ENCODE measurements at regions not wholly inside any gene's neighbourhood (a gene's known extent, or its start where the extent isn't known, plus 50 kb on each side); places are given as distances from the start of the nearest gene placed in this dataset.

DNA sequence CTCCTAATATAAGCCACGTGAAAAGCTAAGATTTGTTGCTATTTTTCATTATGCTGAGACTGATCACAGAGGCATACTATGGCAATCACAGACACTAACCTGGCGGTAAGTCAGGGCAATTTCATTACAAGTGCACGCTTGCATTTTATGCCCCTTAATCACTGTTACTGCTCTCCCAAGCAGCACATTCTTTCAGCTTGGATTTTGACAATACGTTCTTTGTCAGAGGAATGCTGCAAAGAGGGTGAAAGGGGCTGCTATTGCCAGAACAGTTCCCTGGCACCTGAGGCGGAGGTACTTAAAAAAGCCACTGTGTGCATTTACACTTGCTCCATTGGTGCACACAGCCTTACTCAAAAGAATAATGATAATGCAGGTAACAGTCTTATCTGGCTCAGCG, 346.6 kb downstream of the RFC3 start (continued):
- no peak for TF ChIP-seq CTCF (conservative IDR thresholded peaks at IDR 0.05; ENCODE audit: low read depth, low read length)

DNA sequence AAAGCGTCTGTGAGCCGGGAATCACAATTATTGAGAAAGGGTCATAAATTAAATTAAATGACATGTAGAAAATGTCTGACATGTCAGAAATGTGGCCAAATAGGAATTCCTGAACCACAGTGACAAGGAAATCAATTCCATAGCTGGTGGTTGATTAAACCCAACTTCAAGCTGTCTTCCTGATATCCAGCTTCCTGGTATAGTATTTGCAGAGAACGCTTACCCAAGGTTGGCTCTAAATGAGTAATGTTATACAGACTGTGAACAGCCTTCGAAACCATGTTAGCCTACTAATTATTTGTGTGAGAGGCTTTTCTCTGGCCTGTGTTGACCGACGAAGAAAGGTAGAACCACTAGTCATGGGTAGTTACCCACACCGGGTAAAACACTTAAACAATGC, 347.2 kb downstream of the RFC3 start:
- H4K91ac ChIP-seq (ENCODE audit: insufficient read depth, low read depth, low read length): no peak overlapping the region
- no peaks in the 10 kb centered on the region for H3K79me1 ChIP-seq (ENCODE audit: low read depth in 1 of 2, low read length in 2 of 2)
- ChIA-PET CTCF (no interaction called here), POLR2A (ENCODE audit: unreplicated experiment) (no interaction called here)
- in situ Hi-C loops (cut with MboI; ENCODE audit: low sequenced_read_pairs): no loop called here
- H3K4ac ChIP-seq (ENCODE audit: low read depth, low read length): no peak overlapping the region
- H2BK20ac ChIP-seq (ENCODE audit: low read depth, low read length): no peak overlapping the region
- H4K5ac ChIP-seq (ENCODE audit: low read depth, low read length): no peak overlapping the region
- H3K9ac ChIP-seq (ENCODE audit: low read depth, low read length): no peak overlapping the region
- no peak overlapping the region for H3K18ac ChIP-seq (ENCODE audit: low read depth, low read length)
- peaks cover 6% of the 10 kb centered on the region; the same call in 1 of the 2 replicates for H3K4me1 ChIP-seq (ENCODE audit: control insufficient read depth, insufficient read depth, low read length)
- no peak overlapping the region for H4K8ac ChIP-seq (ENCODE audit: low read depth in 2 of 2, low read length in 2 of 2)
- DNase-seq (no peak), ATAC-seq (ENCODE audit: low read depth) (no peak)
- WGBS, 2 experiments (ENCODE audit: extremely low coverage in 2 of 2, insufficient read length in 1 of 2): no CpG with 5 or more reads among the region's 7 CpGs
- H3K27ac ChIP-seq (ENCODE audit: insufficient read depth, low read length): no peak overlapping the region
- no peaks in the 10 kb centered on the region for H3K9me1 ChIP-seq (ENCODE audit: insufficient read depth, low read length)
- no peaks in the 10 kb centered on the region for H3K9me3 ChIP-seq (ENCODE audit: control insufficient read depth, insufficient read depth, low read length)
- H3K36me3 ChIP-seq (ENCODE audit: control insufficient read depth, insufficient read depth, low read length): no peaks in the 10 kb centered on the region
- dilution Hi-C loops (cut with HindIII; ENCODE audit: low sequenced_read_pairs, unreplicated experiment): no loop called here
- no peak overlapping the region for H2AK5ac ChIP-seq (ENCODE audit: low read depth, low read length)
- no TSS peak for BruUV-seq (replicated peaks)
- no peak overlapping the region for H3K23ac ChIP-seq (ENCODE audit: low read depth, low read length)
- H3K4me3 ChIP-seq (ENCODE audit: insufficient read depth, low read depth, low read length): no peak overlapping the region
- no peak overlapping the region for H2BK15ac ChIP-seq (ENCODE audit: low read depth, low read length)
- H2AFZ ChIP-seq (replicated peaks; ENCODE audit: low read length, poor library complexity): no peak overlapping the region
- intact Hi-C loops (cut with micrococcal nuclease): no loop called here
- H3K4me2 ChIP-seq (ENCODE audit: low read depth, low read length): no peak overlapping the region
- no peak overlapping the region for H2BK120ac ChIP-seq (ENCODE audit: low read depth, low read length)
- no peaks in the 10 kb centered on the region for H4K20me1 ChIP-seq (ENCODE audit: insufficient read depth, low read length)
- H2BK5ac ChIP-seq (ENCODE audit: low read depth, low read length, poor library complexity, severe bottlenecking): no peak overlapping the region
- no peak overlapping the region for H3K14ac ChIP-seq (replicated peaks; ENCODE audit: low read depth, low read length)
- H2AK9ac ChIP-seq (replicated peaks; ENCODE audit: low read depth, low read length, poor library complexity): no peak overlapping the region
- no peak overlapping the region for H3K56ac ChIP-seq (ENCODE audit: extremely low read depth, insufficient read depth, low read length)
- no peaks in the 10 kb centered on the region for H3K27me3 ChIP-seq (ENCODE audit: control insufficient read depth, insufficient read depth, low read length)
- TF ChIP-seq NFE2L2 (IDR thresholded peaks at IDR 0.05; ENCODE audit: low read depth, low read length) (no peak), CEBPB (IDR thresholded peaks at IDR 0.05; ENCODE audit: low read depth, low read length) (no peak), MAZ (IDR thresholded peaks at IDR 0.05; ENCODE audit: borderline replicate concordance, low read depth, low read length) (no peak), RCOR1 (IDR thresholded peaks at IDR 0.05; ENCODE audit: insufficient replicate concordance, low read length) (no peak), SMC3 (IDR thresholded peaks at IDR 0.05; ENCODE audit: low read depth, low read length) (no peak), POLR2A (IDR thresholded peaks at IDR 0.05; ENCODE audit: low read depth, low read length) (no peak), BHLHE40 (IDR thresholded peaks at IDR 0.05; ENCODE audit: low read depth, low read length) (no peak), MXI1 (IDR thresholded peaks at IDR 0.05; ENCODE audit: borderline replicate concordance, low read depth, low read length) (no peak), MAFK (IDR thresholded peaks at IDR 0.05; ENCODE audit: low read depth, low read length) (no peak), CTCF (conservative IDR thresholded peaks at IDR 0.05; ENCODE audit: low read depth, low read length) (no peak), FOS (IDR thresholded peaks at IDR 0.05; ENCODE audit: low read depth, low read length) (no peak), RAD21 (IDR thresholded peaks at IDR 0.05; ENCODE audit: low read length) (no peak), USF2 (IDR thresholded peaks at IDR 0.05; ENCODE audit: low read depth, low read length) (no peak), CHD1 (IDR thresholded peaks at IDR 0.05; ENCODE audit: low read depth, low read length) (no peak)

All from IMR-90 (cell line).